Loucy (cell line): ENCODE measurements at regions not wholly inside any gene's neighbourhood (a gene's known extent, or its start where the extent isn't known, plus 50 kb on each side); places are given as distances from the start of the nearest gene placed in this dataset.

ENCODE experiments used
- H2AFZ ChIP-seq: fragments of 200-600 bp; sonication (generic); 2 replicates; pipeline ENCODE4 v1.6.0; 2016; ENCODE audit warnings: antibody characterized with exemption, mild to moderate bottlenecking, low read length, moderate library complexity
- H3F3A ChIP-seq: fragments of 200-600 bp; 2 replicates; pipeline ENCODE4 v1.6.0; 2016; ENCODE audit warnings: antibody characterized with exemption, low read depth, mild to moderate bottlenecking
- H3K27me3 ChIP-seq: fragments of 200-600 bp; sonication (generic); 2 replicates; pipeline ENCODE4 v1.6.1; 2014; ENCODE audit warnings: low read length, mild to moderate bottlenecking; ENCODE audit not compliant: insufficient read depth, poor library complexity, severe bottlenecking
- H3K36me3 ChIP-seq: fragments of 200-600 bp; sonication (generic); 2 replicates; pipeline ENCODE4 v1.6.1; 2016; ENCODE audit warnings: low read length; ENCODE audit not compliant: insufficient read depth
- H3K4me1 ChIP-seq: fragments of 200-600 bp; sonication (generic); 2 replicates; pipeline ENCODE4 v1.5.1; 2014; ENCODE audit warnings: low read length, mild to moderate bottlenecking; ENCODE audit not compliant: insufficient read depth, poor library complexity, severe bottlenecking
- H3K4me2 ChIP-seq: fragments of 200-600 bp; sonication (generic); 2 replicates; pipeline ENCODE4 v1.6.0; 2014; ENCODE audit warnings: antibody characterized with exemption, low read length, low read depth, mild to moderate bottlenecking; ENCODE audit not compliant: poor library complexity, severe bottlenecking
- H3K4me3 ChIP-seq: fragments of 200-600 bp; sonication (generic); 2 replicates; pipeline ENCODE4 v1.5.1; 2014; ENCODE audit warnings: low read length, mild to moderate bottlenecking, mixed read lengths; ENCODE audit not compliant: poor library complexity, severe bottlenecking
- H3K79me2 ChIP-seq: fragments of 200-600 bp; sonication (generic); 2 replicates; pipeline ENCODE4 v1.6.1; 2014; ENCODE audit warnings: low read length; ENCODE audit not compliant: insufficient read depth
- H3K9ac ChIP-seq: fragments of 200-600 bp; sonication (generic); 2 replicates; pipeline ENCODE4 v1.6.0; 2014; ENCODE audit warnings: mild to moderate bottlenecking, low read depth, low read length, moderate library complexity; ENCODE audit not compliant: poor library complexity, severe bottlenecking
- H3K9me2 ChIP-seq: fragments of 200-600 bp; sonication (generic); replicated peaks from 2 replicates; pipeline ENCODE4 v1.6.1; 2016; ENCODE audit warnings: low read depth, low read length, mixed read lengths
- H3K9me3 ChIP-seq: fragments of 200-600 bp; sonication (generic); 2 replicates; pipeline ENCODE4 v1.6.1; 2014; ENCODE audit warnings: mild to moderate bottlenecking, antibody characterized with exemption, low read length, low read depth; ENCODE audit not compliant: insufficient read depth
- H4K20me1 ChIP-seq: fragments of 200-600 bp; sonication (generic); 2 replicates; pipeline ENCODE4 v1.6.0; 2014; ENCODE audit warnings: antibody characterized with exemption, low read length, mild to moderate bottlenecking; ENCODE audit not compliant: insufficient read depth, poor library complexity, severe bottlenecking
- CTCF ChIP-seq: fragments of 200-600 bp; sonication (generic); conservative IDR thresholded peaks from 2 replicates; pipeline ENCODE4 v1.5.1; 2014; ENCODE audit warnings: mild to moderate bottlenecking, antibody characterized with exemption, low read length
- EZH2phosphoT487 ChIP-seq: fragments of 200-600 bp; IDR thresholded peaks from 2 replicates; pipeline ENCODE4 v1.6.1; 2018; ENCODE audit warnings: antibody characterized with exemption, mild to moderate bottlenecking, moderate library complexity, borderline replicate concordance

- H3K4me1 ChIP-seq: no peaks in the 10 kb centered on the region
- no peaks in the 10 kb centered on the region for H3K9me2 ChIP-seq
- no peaks in the 10 kb centered on the region for H3K9me3 ChIP-seq
- no peaks in the 10 kb centered on the region for H4K20me1 ChIP-seq
- no peak overlapping the region for H3K9ac ChIP-seq
- TF ChIP-seq EZH2phosphoT487 (no peak), CTCF (no peak)
- H3K36me3 ChIP-seq: no peaks in the 10 kb centered on the region
- H3K79me2 ChIP-seq: no peaks in the 10 kb centered on the region
- H3F3A ChIP-seq: no peaks in the 10 kb centered on the region
- H3K4me3 ChIP-seq: no peak overlapping the region
- no peaks in the 10 kb centered on the region for H3K27me3 ChIP-seq
- no peak overlapping the region for H3K4me2 ChIP-seq
- no peak overlapping the region for H2AFZ ChIP-seq
Measured at GRCh38 chr2:23135481-23136100, 249.4 kb upstream of the KLHL29 start.

GRCh38 chr2:23137166-23137565 lies 247.8 kb upstream of the KLHL29 start:
- Histone ChIP-seq H3K27me3 (no peaks in the 10 kb centered on the region), H3K9me2 (no peaks in the 10 kb centered on the region), H3K4me2 (no peak overlapping the region), H3K36me3 (no peaks in the 10 kb centered on the region), H3K79me2 (no peaks in the 10 kb centered on the region), H3F3A (no peaks in the 10 kb centered on the region), H3K9me3 (no peaks in the 10 kb centered on the region), H2AFZ (no peak overlapping the region), H3K4me3 (no peak overlapping the region), H4K20me1 (no peaks in the 10 kb centered on the region), H3K9ac (no peak overlapping the region), H3K4me1 (no peaks in the 10 kb centered on the region)
- no peak for TF ChIP-seq EZH2phosphoT487
- no peak for TF ChIP-seq CTCF

DNA sequence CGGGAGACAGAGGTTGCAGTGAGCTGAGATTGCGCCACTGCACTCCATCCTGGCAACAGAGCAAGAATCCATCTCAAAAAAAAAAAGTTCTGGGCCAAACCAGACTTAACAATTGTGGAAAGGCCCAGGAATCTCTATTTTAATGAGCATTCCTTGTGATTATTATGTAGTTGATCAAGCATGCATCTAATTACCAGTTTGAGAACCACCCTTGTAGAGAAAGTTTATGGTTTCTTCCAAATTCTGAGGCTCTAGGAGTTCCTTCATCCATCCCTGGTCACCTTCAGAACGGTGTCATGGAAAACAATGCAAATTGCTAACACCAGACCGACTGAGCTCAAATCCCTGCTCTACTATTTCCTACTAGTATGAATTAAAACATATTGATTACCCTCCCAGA lies 246.3 kb upstream of the KLHL29 start:
- no peaks in the 10 kb centered on the region for H4K20me1 ChIP-seq
- H3K4me1 ChIP-seq: no peaks in the 10 kb centered on the region
- TF ChIP-seq CTCF (no peak), EZH2phosphoT487 (no peak)
- no peak overlapping the region for H3K4me2 ChIP-seq
- no peaks in the 10 kb centered on the region for H3K79me2 ChIP-seq
- H3K27me3 ChIP-seq: no peaks in the 10 kb centered on the region
- H3K4me3 ChIP-seq: no peak overlapping the region
- no peaks in the 10 kb centered on the region for H3K9me2 ChIP-seq
- H3K9me3 ChIP-seq: no peaks in the 10 kb centered on the region
- H3K9ac ChIP-seq: no peak overlapping the region
- H3K36me3 ChIP-seq: no peaks in the 10 kb centered on the region
- H2AFZ ChIP-seq: no peak overlapping the region
- H3F3A ChIP-seq: no peaks in the 10 kb centered on the region
